ENCODE measurements at regions not wholly inside any gene's neighbourhood (a gene's known extent, or its start where the extent isn't known, plus 50 kb on each side); places are given as distances from the start of the nearest gene placed in this dataset.

DNA sequence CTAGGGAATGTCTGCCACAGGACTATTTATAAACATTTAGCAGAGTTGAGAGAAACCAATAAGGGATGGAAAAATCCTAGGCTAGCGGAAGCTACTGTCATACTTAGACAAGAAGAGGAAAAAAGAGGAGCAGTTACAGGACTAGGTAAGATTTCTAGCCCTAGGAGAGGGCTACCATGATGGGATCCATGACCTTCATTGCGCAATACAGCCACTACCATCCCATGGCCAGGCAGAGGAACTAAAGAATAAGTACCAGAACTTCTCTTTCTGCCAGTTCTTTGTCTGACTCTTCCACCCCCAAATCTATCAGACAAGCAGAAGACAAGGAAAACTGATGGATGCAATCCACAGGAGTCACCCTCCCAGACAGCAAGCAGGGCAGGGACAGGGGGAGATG lies 417.0 kb upstream of the CHST9 start (continued):
- TF ChIP-seq REST (IDR thresholded peaks at IDR 0.05; ENCODE audit: low read depth) (no peak), POLR2A (IDR thresholded peaks at IDR 0.05; ENCODE audit: borderline replicate concordance, extremely low read depth, insufficient read depth, insufficient read length) (no peak), SIN3A (IDR thresholded peaks at IDR 0.05; ENCODE audit: low read depth) (no peak), EZH2 (IDR thresholded peaks at IDR 0.05) (no peak)

DNA sequence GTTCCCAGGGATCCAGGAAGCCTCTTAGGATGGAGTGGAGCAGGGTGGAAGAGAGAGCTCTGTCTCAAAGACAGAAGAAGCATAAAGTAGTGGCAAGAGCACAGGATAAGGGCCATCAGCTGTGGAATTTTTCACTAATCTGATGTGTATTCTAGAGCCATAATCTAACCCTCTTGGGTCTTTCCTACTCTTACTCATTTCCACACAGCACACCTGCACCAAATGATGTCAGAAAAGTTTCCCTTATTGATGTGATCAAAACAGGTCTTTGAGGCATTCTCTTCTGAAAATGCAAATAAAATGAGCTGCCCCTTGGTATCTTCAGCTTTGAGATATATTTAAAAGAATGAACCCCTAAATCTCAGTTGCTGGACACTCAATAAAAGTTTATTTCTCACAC lies 415.1 kb upstream of the CHST9 start:
- Histone ChIP-seq H3K27ac (ENCODE audit: low read depth, low read length) (no peak overlapping the region), H3K9ac (ENCODE audit: low read length) (no peak overlapping the region), H2AFZ (ENCODE audit: low read depth, low read length, poor library complexity, severe bottlenecking) (no peak overlapping the region), H3K9me2 (ENCODE audit: insufficient read depth) (no peaks in the 10 kb centered on the region), H3K79me2 (ENCODE audit: insufficient read depth, low read length) (no peaks in the 10 kb centered on the region), H3K27me3 (ENCODE audit: insufficient read depth, low read length) (no peaks in the 10 kb centered on the region), H3K4me1 (ENCODE audit: control insufficient read depth in 1 of 2, insufficient read depth in 2 of 2, low read length in 2 of 2) (no peaks in the 10 kb centered on the region), H3K4me3 (replicated peaks in 1 of 2; ENCODE audit: low read depth in 1 of 2, low read length in 2 of 2) (no peak overlapping the region), H3K36me3 (ENCODE audit: control insufficient read depth in 1 of 2, insufficient read depth in 2 of 2, low read length in 2 of 2) (no peaks in the 10 kb centered on the region), H3K4me2 (ENCODE audit: low read length) (no peak overlapping the region), H4K20me1 (ENCODE audit: insufficient read depth) (no peaks in the 10 kb centered on the region), H3K9me3 (ENCODE audit: control insufficient read depth in 1 of 2, insufficient read depth in 1 of 2, low read depth in 1 of 2, low read length in 2 of 2) (no peaks in the 10 kb centered on the region)
- DNase-seq (ENCODE audit: low read depth, low spot score): no peak
- ChIA-PET CTCF (interaction anchor here (0.6 to 2.1 kb wide), 6 partner anchors 9 to 1195 kb away, joined by 3 to 10 read pairs (median 4); no protein-coding TSS in a partner anchor), RAD21 (ENCODE audit: low non-redundant PET in 1 of 2, low total read pairs in 2 of 2, uncharacterized antibody in 2 of 2, unreplicated experiment in 2 of 2) (no interaction called here), POLR2A (interaction anchor here (0.6 kb wide), 1 partner anchor 150 kb away, joined by 3 read pairs; no protein-coding TSS in a partner anchor)
- intact Hi-C loops (cut with micrococcal nuclease): no loop called here
- no peak for ATAC-seq
- BruUV-seq (replicated peaks): no TSS peak
- TF ChIP-seq REST (IDR thresholded peaks at IDR 0.05; ENCODE audit: low read depth) (no peak), CTCF (IDR thresholded peaks at IDR 0.05 in 2 of 3, conservative IDR thresholded peaks at IDR 0.05 in 1 of 3; ENCODE audit: borderline replicate concordance in 1 of 3, insufficient read depth in 1 of 3, low read depth in 2 of 3, low read length in 2 of 3) (no peak), SP1 (IDR thresholded peaks at IDR 0.05; ENCODE audit: low read depth) (no peak), ZNF274 (IDR thresholded peaks at IDR 0.05; ENCODE audit: low read depth, low read length) (no peak), FOSL1 (IDR thresholded peaks at IDR 0.05; ENCODE audit: low read depth) (no peak), CEBPB (IDR thresholded peaks at IDR 0.05; ENCODE audit: low read depth) (no peak)
- TF ChIP-seq, protein P1, sequence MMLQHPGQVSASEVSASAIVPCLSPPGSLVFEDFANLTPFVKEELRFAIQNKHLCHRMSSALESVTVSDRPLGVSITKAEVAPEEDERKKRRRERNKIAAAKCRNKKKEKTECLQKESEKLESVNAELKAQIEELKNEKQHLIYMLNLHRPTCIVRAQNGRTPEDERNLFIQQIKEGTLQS (IDR thresholded peaks at IDR 0.05): no peak

Measured in HCT116 (cell line).